Myocyte (in vitro differentiated cells): ENCODE measurements at regions not wholly inside any gene's neighbourhood (a gene's known extent, or its start where the extent isn't known, plus 50 kb on each side); places are given as distances from the start of the nearest gene placed in this dataset.

ENCODE experiments used
- DNase-seq: peaks from one replicate; pipeline ENCODE4 v3.0.0-alpha.2; 2012; ENCODE audit warnings: low read depth

DNA sequence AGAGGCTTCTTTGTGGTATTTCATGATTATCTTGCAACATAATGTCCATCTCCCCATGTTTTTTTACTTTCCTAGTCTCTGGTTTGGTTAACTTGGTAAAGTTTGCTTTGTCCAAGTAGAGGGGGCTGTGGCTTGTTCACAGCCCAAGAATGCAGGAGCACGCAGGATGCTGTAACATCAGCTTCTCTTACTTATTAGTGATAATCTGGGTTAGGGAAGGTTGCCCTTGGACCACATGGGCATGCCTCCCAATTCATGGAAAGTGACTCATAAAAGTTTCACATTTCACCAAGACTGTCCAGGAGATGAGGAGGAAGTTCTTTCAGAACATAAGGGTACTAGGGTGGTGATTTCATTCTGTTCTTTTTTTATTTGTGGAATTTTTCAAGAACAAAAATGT, 146.0 kb upstream of the USP9Y start:
- peak; percentile 75 for DNase-seq

DNA sequence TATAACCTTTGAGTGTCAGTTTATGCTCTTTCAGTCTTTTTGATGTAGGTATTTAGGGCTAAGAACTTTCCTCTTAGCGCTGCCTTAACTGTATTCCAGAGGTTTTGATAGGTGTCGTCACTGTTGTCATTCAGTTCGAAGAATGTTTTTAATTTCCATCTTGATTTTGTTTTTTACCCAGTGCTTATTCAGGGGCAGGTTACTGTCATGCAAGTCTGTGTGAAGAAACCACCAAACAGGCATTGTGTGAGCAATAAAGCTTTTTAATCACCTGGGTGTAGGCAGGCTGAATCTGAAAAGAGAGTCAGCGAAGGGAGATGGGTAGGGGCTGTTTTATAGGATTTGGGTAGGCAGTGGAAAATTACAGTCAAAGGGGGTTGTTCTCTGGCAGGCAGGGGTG, 142.0 kb upstream of the USP9Y start:
- no peak for DNase-seq

DNA sequence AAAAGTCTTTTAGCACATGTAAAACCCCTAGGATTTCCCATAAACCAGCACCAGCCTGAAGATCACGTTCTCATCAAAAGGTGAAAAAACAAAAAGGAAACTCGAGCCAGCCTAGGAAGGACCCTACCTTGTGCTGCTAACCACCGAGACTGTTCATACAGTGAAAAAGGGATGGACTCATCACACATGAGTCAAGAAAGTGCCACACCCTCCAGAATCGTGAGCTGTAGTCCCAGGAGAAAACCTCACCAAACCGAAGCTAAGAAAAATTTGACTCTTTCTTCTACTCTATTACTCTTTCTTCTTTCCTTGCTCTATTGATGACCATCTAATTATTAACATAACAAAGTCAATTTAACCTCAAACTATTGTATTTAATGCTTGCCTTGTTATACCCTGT, 124.8 kb upstream of the USP9Y start:
- no peak for DNase-seq

DNA sequence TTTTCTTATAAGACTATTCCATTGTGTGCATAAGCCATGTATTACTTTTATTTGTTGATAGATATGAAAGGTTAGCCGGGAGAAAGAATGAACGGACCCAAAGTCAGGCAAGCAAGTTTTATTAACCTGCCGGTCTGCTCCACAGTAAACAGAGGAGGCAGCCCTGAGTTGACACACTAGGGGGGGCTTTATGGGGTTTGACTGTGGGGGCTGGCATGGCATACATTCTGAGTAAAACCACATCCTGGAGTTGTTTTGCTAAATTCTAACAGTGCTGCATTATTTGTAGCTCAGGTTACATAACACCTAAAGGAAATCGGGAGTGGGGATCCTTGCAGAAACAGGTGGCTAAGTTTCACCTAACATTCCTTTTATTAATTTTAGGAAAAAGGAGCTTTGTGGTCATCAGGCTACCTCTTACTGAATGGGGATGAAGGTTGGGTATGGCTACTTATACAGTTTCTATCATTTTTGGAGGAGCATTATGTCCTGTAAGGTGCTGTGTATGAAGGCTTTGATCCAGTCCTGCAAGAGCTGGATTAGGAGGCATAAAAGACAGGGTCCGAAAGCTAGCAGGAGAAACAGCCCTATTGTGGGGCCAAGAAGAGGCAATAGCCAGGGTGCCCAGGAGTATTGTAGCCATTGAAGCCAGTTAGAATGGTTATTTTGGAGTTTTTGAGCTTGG, 107.4 kb upstream of the USP9Y start:
- DNase-seq: no peak

DNA sequence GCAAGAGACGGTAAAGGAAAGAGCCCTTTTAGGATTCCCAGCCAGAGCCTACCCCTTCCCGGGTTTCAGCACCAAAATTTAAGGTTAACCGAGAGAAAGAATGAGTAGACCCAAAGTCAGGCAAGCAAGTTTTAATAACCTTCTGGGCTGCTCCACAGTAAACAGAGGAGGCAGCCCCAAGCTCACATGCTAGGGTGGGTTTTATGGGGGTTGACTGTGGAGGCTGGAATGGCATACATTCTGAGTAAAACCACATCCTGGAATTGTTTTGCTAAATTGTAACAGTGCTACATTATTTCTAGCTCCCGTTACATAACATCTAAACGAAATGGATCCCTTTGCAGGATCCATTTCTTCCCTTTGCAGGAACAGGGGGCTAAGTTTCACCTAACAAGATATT, 102.2 kb upstream of the USP9Y start:
- DNase-seq: no peak

DNA sequence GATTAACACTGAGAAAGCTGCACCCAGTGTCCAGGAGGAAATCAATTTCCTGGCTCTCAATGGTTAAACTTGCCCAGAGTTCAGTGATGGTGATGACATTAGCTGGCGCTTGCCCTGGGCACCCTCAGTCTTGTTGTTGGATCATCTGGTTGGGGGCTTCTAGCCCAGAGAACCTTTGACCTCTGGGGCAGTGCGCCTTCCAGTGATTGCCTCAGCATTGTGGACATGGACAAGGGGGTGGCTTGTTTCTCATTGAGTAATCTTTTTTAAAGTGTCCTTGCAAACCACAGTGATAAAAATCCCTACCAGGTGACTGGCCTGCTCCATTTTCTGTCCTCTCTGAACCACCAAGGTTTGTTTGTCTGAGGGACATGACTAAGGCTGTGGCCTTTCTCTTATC, 95.6 kb upstream of the USP9Y start:
- no peak for DNase-seq

DNA sequence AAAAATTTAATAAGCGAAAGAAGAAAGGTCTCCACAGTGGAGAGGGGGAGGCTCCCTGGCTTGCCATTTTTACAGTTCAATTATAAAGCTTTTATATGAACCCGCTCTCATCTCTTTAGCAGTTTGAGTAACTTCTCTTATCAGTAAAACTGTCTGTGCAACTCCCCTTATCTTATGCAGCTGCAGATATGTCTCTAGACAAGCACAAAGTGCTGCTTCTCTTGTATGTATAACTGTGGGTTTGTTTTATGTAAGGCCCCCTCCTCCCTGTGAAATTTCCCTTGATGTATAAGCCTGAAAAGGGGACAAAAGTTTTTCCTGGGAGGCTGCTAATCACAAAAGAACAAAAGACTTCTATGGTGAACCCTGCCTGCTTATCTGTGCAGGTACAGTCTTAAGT, 90.2 kb upstream of the USP9Y start:
- no peak for DNase-seq

DNA sequence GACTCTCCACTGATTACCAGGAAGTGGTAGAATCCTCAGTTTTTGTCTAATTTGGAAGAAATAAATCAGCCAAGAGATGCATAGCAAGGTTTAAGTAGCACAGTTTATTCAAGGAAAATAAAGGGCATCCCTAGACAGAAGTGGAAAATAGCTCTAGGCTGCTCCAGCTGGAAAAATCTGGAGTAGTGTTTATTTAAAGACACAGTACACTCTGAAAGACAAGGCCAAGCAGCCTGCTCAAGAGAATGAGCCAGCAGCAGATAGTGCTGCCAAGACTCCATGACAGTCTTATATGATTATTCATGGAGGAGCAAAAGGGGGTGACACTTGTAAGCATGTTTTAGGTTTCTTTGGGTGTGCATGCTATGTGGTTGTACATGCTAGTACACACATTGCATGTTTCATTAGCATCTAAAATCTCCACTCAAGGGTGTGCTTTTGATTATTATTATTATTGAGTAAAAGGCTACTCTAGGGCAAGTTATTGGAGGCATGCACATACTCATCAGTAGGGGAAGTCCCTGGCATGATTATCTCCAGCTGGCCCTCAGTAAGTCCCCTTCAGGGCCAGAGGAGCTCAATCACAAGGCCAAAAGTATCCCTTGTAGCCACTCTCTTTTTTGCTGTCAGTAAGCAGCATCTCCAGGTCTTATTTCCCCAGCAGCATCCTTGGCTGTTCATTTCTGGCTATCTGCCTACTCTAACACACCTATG, 85.1 kb upstream of the USP9Y start:
- DNase-seq: peak; percentile 2

DNA sequence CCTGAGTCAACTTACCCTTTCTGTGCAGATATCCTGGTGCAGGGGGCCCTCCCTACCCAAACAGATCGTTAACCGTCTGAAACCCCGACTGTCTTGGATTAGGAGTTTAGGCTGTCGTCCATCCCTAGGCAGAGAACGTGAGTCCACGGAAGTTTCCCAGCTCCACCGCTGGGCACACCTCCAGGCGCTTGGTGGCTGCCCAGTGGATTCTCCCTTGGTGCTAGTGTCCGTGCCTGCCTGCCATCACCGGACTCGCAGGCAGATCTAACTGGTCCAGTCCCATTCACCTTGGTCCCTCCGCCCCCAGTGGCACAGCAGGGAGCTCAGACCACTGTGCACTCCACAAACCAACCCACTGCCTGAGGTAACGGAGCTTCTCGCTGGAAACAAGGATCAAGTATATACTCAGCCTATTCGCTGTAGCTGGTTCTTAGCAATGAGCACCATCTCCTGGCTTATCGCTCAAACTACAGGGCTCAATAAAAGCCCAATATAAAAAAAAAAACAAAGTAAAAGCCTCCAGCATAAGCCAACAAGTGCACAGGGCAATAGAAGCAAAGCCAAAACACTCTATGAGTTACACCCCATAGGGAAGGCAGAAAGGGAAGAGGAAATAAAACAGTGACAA, 79.5 kb upstream of the USP9Y start:
- peak; percentile 59 for DNase-seq

DNA sequence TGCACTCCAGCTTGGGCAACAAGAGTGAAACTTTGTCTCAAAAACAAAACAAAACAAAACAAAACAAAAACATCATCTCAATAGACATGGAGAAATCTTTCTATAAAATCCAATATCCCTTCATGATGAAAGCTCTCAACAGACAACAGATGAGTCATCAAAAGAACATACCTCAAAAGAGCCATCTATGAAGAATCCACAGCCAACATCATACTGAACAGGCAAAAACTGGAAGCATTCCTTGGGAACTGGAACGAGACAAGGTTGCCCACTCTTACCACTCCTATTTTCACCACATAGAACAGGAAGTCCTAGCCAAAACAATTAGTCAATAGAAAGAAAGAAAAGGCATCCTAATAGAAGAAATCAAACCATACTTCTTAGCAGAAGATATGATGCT, 77.8 kb upstream of the USP9Y start:
- no peak for DNase-seq

DNA sequence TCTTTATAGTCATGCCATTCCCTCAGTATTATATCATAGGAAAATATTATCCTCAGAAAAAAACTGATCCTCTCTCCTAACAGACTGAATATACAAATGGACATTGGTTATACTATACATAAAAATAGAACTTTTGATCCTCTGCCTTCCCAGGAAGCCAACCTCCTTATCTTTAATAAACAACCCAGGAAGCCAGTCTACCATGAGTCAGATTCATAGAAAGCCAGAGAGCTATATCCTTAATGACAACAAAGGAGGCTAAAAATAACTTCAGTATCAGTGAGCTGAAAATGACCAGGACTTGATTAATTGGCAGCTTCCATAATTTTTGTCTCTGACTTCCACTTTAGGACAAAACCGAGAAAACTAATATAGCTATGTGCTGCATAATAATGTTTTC, 58.0 kb upstream of the USP9Y start:
- DNase-seq: peak; percentile 33

DNA sequence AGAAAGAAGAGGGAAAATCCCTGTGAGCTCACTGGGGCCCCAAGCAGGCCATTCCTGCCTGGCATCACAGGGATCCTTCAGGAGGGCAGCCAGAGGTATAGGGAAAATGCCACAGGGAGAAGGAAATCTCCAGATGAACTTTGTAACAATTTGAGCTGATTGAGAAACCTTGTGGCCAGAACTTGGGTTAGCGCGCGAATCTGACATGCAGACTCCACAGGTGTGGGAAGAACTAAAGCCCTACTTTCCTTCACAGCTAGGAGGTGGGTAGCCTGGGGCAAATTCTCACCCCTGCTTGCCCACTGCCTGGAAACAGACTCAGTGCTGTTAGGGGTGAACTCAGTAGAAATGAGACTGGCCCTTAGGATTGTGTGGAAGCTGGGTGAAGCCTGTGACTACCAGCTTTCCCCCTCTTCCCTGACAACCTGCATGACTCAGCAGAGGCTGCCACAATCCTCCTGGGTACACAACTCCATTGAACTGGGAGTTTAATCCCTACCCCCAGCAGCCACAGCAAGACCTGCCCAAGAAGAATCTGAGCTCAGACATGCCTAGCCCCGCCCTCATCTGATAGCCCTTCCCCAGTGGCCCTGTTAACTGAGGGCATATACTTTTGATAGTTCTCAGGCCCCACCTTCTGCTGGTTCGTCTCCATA, 57.2 kb upstream of the USP9Y start:
- DNase-seq: peak; percentile 26

DNA sequence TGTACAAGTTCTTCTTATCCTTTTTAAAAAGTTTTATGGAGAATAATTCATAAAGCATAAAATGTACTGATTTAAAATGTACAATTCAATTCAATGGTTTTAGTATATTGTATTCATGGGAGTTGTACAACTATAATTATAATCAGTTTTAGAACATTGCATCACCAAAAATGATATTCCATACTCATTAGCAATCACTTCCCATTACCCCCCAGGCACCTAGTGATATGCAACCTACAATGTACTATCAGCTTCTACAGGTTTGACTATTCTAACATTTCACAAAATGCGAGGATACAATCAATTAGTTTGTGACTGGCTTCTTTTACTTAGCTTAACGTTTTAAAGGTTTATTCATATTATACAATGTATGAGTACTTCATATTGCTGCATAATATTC, 49.9 kb upstream of the USP9Y start:
- DNase-seq: no peak
